IMR-90 (cell line): ENCODE measurements at regions not wholly inside any gene's neighbourhood (a gene's known extent, or its start where the extent isn't known, plus 50 kb on each side); places are given as distances from the start of the nearest gene placed in this dataset.

Experiments used
- ATAC-seq: fragments of 200-7000 bp; cut with Tn5 transposase; 2 replicates; pipeline ENCODE4 v1.9.1; 2020; ENCODE audit warnings: low read depth, mild to moderate bottlenecking, moderate library complexity
- BruUV-seq: library from RNA; stranded (reverse); fragments of 400-500 nt; replicated peaks from 2 replicates; lab custom pipeline; 2021; lab: Mats Ljungman, UMichigan
- CTCF ChIA-PET: fragments of 300-600 bp; formaldehyde crosslinking; extraction: SDS; loops from one replicate; lab custom pipeline; 2021; ENCODE audit warnings: antibody characterized with exemption; lab: Yijun Ruan, JAX
- POLR2A ChIA-PET: fragments of 300-600 bp; sonication (Branson Sonifier 250); formaldehyde crosslinking; loops from one replicate; lab custom pipeline; 2022; ENCODE audit warnings: antibody characterized with exemption; ENCODE audit not compliant: unreplicated experiment; lab: Charles Lee
- DNase-seq: peaks from one replicate; pipeline ENCODE4 v3.0.0; 2013
- H2AFZ ChIP-seq: replicated peaks from 2 replicates; pipeline ENCODE3; 2013; ENCODE audit warnings: low read length, mild to moderate bottlenecking; ENCODE audit not compliant: poor library complexity
- H2AK5ac ChIP-seq: 2 replicates; pipeline ENCODE4 v1.6.1; 2013; ENCODE audit warnings: low read depth, low read length, inconsistent platforms
- H2AK9ac ChIP-seq: replicated peaks from 2 replicates; pipeline ENCODE3; 2013; ENCODE audit warnings: mild to moderate bottlenecking, low read depth, low read length, moderate library complexity; ENCODE audit not compliant: poor library complexity
- H2BK120ac ChIP-seq: 2 replicates; pipeline ENCODE4 v1.6.1; 2013; ENCODE audit warnings: low read depth, low read length, inconsistent platforms
- H2BK15ac ChIP-seq: 3 replicates; pipeline ENCODE4 v1.6.1; 2013; ENCODE audit warnings: low read depth, low read length, inconsistent platforms
- H2BK20ac ChIP-seq: 2 replicates; pipeline ENCODE4 v1.6.1; 2013; ENCODE audit warnings: low read depth, mild to moderate bottlenecking, inconsistent platforms, low read length, moderate library complexity
- H2BK5ac ChIP-seq: 2 replicates; pipeline ENCODE4 v1.6.1; 2013; ENCODE audit warnings: mild to moderate bottlenecking, low read depth, low read length, inconsistent platforms; ENCODE audit not compliant: poor library complexity, severe bottlenecking
- H3K14ac ChIP-seq: replicated peaks from 2 replicates; pipeline ENCODE4 v1.6.1; 2013; ENCODE audit warnings: low read depth, low read length, inconsistent platforms
- H3K18ac ChIP-seq: 2 replicates; pipeline ENCODE4 v1.6.1; 2013; ENCODE audit warnings: low read depth, low read length, control low read depth
- H3K23ac ChIP-seq: 2 replicates; pipeline ENCODE4 v1.6.1; 2013; ENCODE audit warnings: low read depth, low read length, inconsistent platforms
- H3K27ac ChIP-seq: 2 replicates; pipeline ENCODE4 v1.5.1; 2013; ENCODE audit warnings: mild to moderate bottlenecking, control low read depth, low read length; ENCODE audit not compliant: insufficient read depth
- H3K27me3 ChIP-seq: 2 replicates; pipeline ENCODE4 v1.6.1; 2013; ENCODE audit warnings: low read length; ENCODE audit not compliant: control insufficient read depth, insufficient read depth
- H3K36me3 ChIP-seq: 2 replicates; pipeline ENCODE4 v1.6.1; 2013; ENCODE audit warnings: low read length, mixed read lengths; ENCODE audit not compliant: control insufficient read depth, insufficient read depth
- H3K4ac ChIP-seq: 2 replicates; pipeline ENCODE4 v1.6.1; 2013; ENCODE audit warnings: low read depth, low read length, inconsistent platforms
- H3K4me1 ChIP-seq: 2 replicates; pipeline ENCODE4 v1.6.1; 2013; ENCODE audit warnings: low read length, mixed read lengths; ENCODE audit not compliant: control insufficient read depth, insufficient read depth
- H3K4me2 ChIP-seq: 2 replicates; pipeline ENCODE4 v1.6.1; 2013; ENCODE audit warnings: low read depth, mild to moderate bottlenecking, control low read depth, low read length, moderate library complexity
- H3K4me3 ChIP-seq: 2 replicates; pipeline ENCODE4 v1.5.1; 2013; ENCODE audit warnings: low read depth, mild to moderate bottlenecking, control low read depth, low read length, moderate library complexity; ENCODE audit not compliant: insufficient read depth
- H3K56ac ChIP-seq: 2 replicates; pipeline ENCODE4 v1.6.1; 2013; ENCODE audit warnings: low read length, inconsistent platforms; ENCODE audit not compliant: insufficient read depth; ENCODE audit errors: extremely low read depth
- H3K79me1 ChIP-seq, 2 experiments: 2 replicates each; pipeline ENCODE4 v1.6.1; 2013; ENCODE audit warnings: low read length in 2 of 2, inconsistent platforms in 1 of 2, low read depth in 1 of 2
- H3K9ac ChIP-seq: 2 replicates; pipeline ENCODE4 v1.6.1; 2013; ENCODE audit warnings: low read depth, low read length, control low read depth
- H3K9me1 ChIP-seq: 2 replicates; pipeline ENCODE4 v1.6.1; 2013; ENCODE audit warnings: low read length, inconsistent platforms; ENCODE audit not compliant: insufficient read depth
- H3K9me3 ChIP-seq: 2 replicates; pipeline ENCODE4 v1.6.1; 2013; ENCODE audit warnings: low read length; ENCODE audit not compliant: control insufficient read depth, insufficient read depth
- H4K20me1 ChIP-seq: 2 replicates; pipeline ENCODE4 v1.6.1; 2013; ENCODE audit warnings: low read length, inconsistent platforms; ENCODE audit not compliant: insufficient read depth
- H4K5ac ChIP-seq: 2 replicates; pipeline ENCODE4 v1.6.1; 2013; ENCODE audit warnings: mild to moderate bottlenecking, low read depth, low read length, control low read depth
- H4K8ac ChIP-seq, 2 experiments: 2 replicates each; pipeline ENCODE4 v1.6.1; 2013; ENCODE audit warnings: low read depth in 2 of 2, low read length in 2 of 2, control low read depth in 1 of 2, inconsistent platforms in 1 of 2
- H4K91ac ChIP-seq: 2 replicates; pipeline ENCODE4 v1.6.1; 2013; ENCODE audit warnings: low read depth, low read length, inconsistent platforms; ENCODE audit not compliant: insufficient read depth
- BHLHE40 ChIP-seq: fragments of 150-350 bp; IDR thresholded peaks from 2 replicates; pipeline ENCODE4 v1.6.1; 2016; ENCODE audit warnings: mild to moderate bottlenecking, low read depth, low read length
- CEBPB ChIP-seq: IDR thresholded peaks from 2 replicates; pipeline ENCODE4 v1.6.1; 2012; ENCODE audit warnings: low read depth, low read length, improper control_type of control experiment
- CHD1 ChIP-seq: IDR thresholded peaks from 2 replicates; pipeline ENCODE4 v1.6.1; 2012; ENCODE audit warnings: low read depth, low read length, improper control_type of control experiment
- CTCF ChIP-seq: conservative IDR thresholded peaks from 2 replicates; pipeline ENCODE4 v1.5.1; 2012; ENCODE audit warnings: mild to moderate bottlenecking, low read depth, low read length, improper control_type of control experiment
- FOS ChIP-seq: fragments of 150-350 bp; IDR thresholded peaks from 2 replicates; pipeline ENCODE4 v1.6.1; 2016; ENCODE audit warnings: low read depth, low read length
- MAFK ChIP-seq: IDR thresholded peaks from 2 replicates; pipeline ENCODE4 v1.6.1; 2012; ENCODE audit warnings: low read depth, low read length, improper control_type of control experiment
- MAZ ChIP-seq: IDR thresholded peaks from 2 replicates; pipeline ENCODE4 v1.6.1; 2012; ENCODE audit warnings: low read depth, mild to moderate bottlenecking, low read length, improper control_type of control experiment, moderate library complexity, borderline replicate concordance
- MXI1 ChIP-seq: IDR thresholded peaks from 2 replicates; pipeline ENCODE4 v1.6.1; 2012; ENCODE audit warnings: low read depth, mild to moderate bottlenecking, low read length, moderate library complexity, borderline replicate concordance
- NFE2L2 ChIP-seq: fragments of 150-350 bp; IDR thresholded peaks from 2 replicates; pipeline ENCODE4 v1.6.1; 2016; ENCODE audit warnings: low read depth, mild to moderate bottlenecking, low read length
- POLR2A ChIP-seq: IDR thresholded peaks from 2 replicates; pipeline ENCODE4 v1.6.1; 2012; ENCODE audit warnings: mild to moderate bottlenecking, low read depth, low read length
- RAD21 ChIP-seq: IDR thresholded peaks from 2 replicates; pipeline ENCODE4 v1.6.1; 2012; ENCODE audit warnings: low read length, improper control_type of control experiment
- RCOR1 ChIP-seq: IDR thresholded peaks from 2 replicates; pipeline ENCODE4 v1.6.1; 2012; ENCODE audit warnings: mild to moderate bottlenecking, low read length, improper control_type of control experiment; ENCODE audit not compliant: insufficient replicate concordance
- RFX5 ChIP-seq: IDR thresholded peaks from 2 replicates; pipeline ENCODE4 v1.8.0; 2012; ENCODE audit warnings: low read depth, mild to moderate bottlenecking, low read length, moderate library complexity
- SMC3 ChIP-seq: fragments of 150-350 bp; IDR thresholded peaks from 2 replicates; pipeline ENCODE4 v1.6.1; 2016; ENCODE audit warnings: low read depth, mild to moderate bottlenecking, antibody characterized with exemption, low read length, moderate library complexity
- WGBS, 2 experiments: methylation state at CpG; one replicate each; pipeline versions ENCODE4 v1.1.5 to v1.1.7; 2013; ENCODE audit warnings: missing lambda C conversion rate in 2 of 2; ENCODE audit not compliant: insufficient read length in 1 of 2; ENCODE audit errors: extremely low coverage in 2 of 2; 5-methylcytosine and 5-hydroxymethylcytosine counted together
- dilution Hi-C: fragments of 300-500 bp; cut with HindIII; formaldehyde crosslinking; loops from one replicate; pipeline ENCODE4 v1.14.3; 2018; ENCODE audit warnings: low sequenced_read_pairs; ENCODE audit not compliant: unreplicated experiment
- in situ Hi-C: fragments of 300-500 bp; cut with MboI; formaldehyde crosslinking; loops from 3 replicates; pipeline ENCODE4 v1.14.3; 2019; ENCODE audit warnings: low sequenced_read_pairs, inconsistent platforms, mixed read lengths
- intact Hi-C: fragments of 100-400 bp; cut with micrococcal nuclease; formaldehyde crosslinking; loops from 2 replicates; pipeline ENCODE4 v1.10.0; 2022
- TF ChIP-seq, protein P1 (sequence below): fragments of 150-350 bp; IDR thresholded peaks from 2 replicates; pipeline ENCODE4 v1.6.1; 2016; ENCODE audit warnings: low read depth, mild to moderate bottlenecking, low read length, moderate library complexity, borderline replicate concordance
- TF ChIP-seq, protein P2 (sequence below): fragments of 150-350 bp; IDR thresholded peaks from 2 replicates; pipeline ENCODE4 v1.6.1; 2017; ENCODE audit warnings: mild to moderate bottlenecking, antibody characterized with exemption, low read length, low read depth

GRCh38 chr18:46337271-46337670, 233.1 kb downstream of the HAUS1 start:
- no peak for TF ChIP-seq CTCF
- no peak for TF ChIP-seq CHD1
- TF ChIP-seq SMC3 = no peak
- TF ChIP-seq, protein P1, sequence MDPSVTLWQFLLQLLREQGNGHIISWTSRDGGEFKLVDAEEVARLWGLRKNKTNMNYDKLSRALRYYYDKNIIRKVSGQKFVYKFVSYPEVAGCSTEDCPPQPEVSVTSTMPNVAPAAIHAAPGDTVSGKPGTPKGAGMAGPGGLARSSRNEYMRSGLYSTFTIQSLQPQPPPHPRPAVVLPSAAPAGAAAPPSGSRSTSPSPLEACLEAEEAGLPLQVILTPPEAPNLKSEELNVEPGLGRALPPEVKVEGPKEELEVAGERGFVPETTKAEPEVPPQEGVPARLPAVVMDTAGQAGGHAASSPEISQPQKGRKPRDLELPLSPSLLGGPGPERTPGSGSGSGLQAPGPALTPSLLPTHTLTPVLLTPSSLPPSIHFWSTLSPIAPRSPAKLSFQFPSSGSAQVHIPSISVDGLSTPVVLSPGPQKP = no peak
- no peak for TF ChIP-seq MXI1
- no peak for TF ChIP-seq NFE2L2
- no peak for TF ChIP-seq RFX5
- TF ChIP-seq POLR2A = no peak
- TF ChIP-seq CEBPB = no peak
- no peak for TF ChIP-seq MAFK
- TF ChIP-seq, protein P2, sequence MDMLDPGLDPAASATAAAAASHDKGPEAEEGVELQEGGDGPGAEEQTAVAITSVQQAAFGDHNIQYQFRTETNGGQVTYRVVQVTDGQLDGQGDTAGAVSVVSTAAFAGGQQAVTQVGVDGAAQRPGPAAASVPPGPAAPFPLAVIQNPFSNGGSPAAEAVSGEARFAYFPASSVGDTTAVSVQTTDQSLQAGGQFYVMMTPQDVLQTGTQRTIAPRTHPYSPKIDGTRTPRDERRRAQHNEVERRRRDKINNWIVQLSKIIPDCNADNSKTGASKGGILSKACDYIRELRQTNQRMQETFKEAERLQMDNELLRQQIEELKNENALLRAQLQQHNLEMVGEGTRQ = no peak
- no peak for TF ChIP-seq FOS
- TF ChIP-seq RAD21 = no peak
- TF ChIP-seq MAZ = no peak
- no peak for TF ChIP-seq RCOR1
- no peak for TF ChIP-seq BHLHE40
- Histone ChIP-seq H3K4me1 (no peaks in the 10 kb centered on the region), H4K5ac (no peak overlapping the region), H4K91ac (no peak overlapping the region), H2BK5ac (no peak overlapping the region), H3K36me3 (no peaks in the 10 kb centered on the region), H2BK120ac (no peak overlapping the region), H3K23ac (no peak overlapping the region), H3K4ac (no peak overlapping the region), H3K9me1 (no peaks in the 10 kb centered on the region), H3K4me3 (no peak overlapping the region), H2BK20ac (no peak overlapping the region), H3K9ac (no peak overlapping the region), H2AK9ac (no peak overlapping the region), H4K20me1 (no peaks in the 10 kb centered on the region), H4K8ac (no peak overlapping the region), H3K27ac (no peak overlapping the region), H2AK5ac (no peak overlapping the region), H3K56ac (no peak overlapping the region), H3K27me3 (peaks cover 64% of the 10 kb centered on the region), H3K79me1 (no peaks in the 10 kb centered on the region), H3K14ac (no peak overlapping the region), H3K4me2 (no peak overlapping the region), H3K9me3 (no peaks in the 10 kb centered on the region), H3K18ac (no peak overlapping the region), H2BK15ac (no peak overlapping the region), H2AFZ (no peak overlapping the region)
- in situ Hi-C loops = no loop called here
- ChIA-PET CTCF (no interaction called here), POLR2A (no interaction called here)
- BruUV-seq = no TSS peak
- DNase-seq (no peak), ATAC-seq (no peak)
- dilution Hi-C loops = no loop called here
- intact Hi-C loops = no loop called here
- 66% methylated on average over 8 of the region's 10 CpGs; no CpG with 5 or more reads in 1 of the 2 experiments for WGBS, 2 experiments
